ENCODE measurements at regions not wholly inside any gene's neighbourhood (a gene's known extent, or its start where the extent isn't known, plus 50 kb on each side); places are given as distances from the start of the nearest gene placed in this dataset.

DNA sequence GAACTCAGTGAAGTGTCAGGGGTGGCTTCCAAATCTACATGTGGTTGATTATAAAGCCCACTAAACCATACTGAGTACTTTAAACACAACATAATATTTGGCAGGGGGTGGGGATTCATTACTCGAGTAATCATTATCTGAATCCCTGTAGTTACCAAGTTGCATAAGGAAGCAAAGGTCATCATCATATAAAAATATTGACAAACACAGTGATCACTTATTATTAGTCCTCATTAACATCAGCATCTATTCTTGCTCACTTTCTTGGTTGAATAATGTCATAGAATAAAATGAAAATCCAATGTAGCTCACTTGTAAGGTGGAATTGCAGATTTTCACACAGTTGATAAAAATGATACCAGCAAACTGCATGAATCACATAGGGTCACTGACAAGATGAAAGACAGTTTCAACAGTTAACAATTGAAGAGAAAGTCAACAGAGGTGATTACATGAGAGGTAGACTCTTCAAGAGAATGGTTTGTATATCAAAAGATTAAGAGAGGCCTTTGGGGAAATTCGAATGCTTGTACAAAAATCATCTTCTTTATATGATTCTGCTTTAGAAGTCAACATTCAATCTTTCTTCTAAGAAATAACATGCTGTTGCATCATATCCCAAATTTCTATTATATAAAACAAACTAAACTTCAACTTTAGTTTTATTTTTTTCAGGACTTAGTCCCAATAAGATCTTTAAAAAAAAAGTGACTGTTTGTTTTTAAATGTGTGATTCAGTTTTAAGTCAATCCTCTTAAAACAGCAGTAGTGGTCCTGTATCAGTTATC, 185.5 kb upstream of the KLF14 start:
- peak overlapping the region in 3 of 4 donors; percentile 79 to 94 (median 93) for H3K27ac ChIP-seq
- H3K4me3 ChIP-seq, result no peak overlapping the region
- no peak for DNase-seq (ENCODE audit: low spot score in 2 of 2)
- H3K27me3 ChIP-seq, result no peaks in the 10 kb centered on the region
- TF ChIP-seq EP300 (IDR thresholded peaks at IDR 0.05), result no peak
- no peak for TF ChIP-seq POLR2A (IDR thresholded peaks at IDR 0.05)
- TF ChIP-seq, protein P1, sequence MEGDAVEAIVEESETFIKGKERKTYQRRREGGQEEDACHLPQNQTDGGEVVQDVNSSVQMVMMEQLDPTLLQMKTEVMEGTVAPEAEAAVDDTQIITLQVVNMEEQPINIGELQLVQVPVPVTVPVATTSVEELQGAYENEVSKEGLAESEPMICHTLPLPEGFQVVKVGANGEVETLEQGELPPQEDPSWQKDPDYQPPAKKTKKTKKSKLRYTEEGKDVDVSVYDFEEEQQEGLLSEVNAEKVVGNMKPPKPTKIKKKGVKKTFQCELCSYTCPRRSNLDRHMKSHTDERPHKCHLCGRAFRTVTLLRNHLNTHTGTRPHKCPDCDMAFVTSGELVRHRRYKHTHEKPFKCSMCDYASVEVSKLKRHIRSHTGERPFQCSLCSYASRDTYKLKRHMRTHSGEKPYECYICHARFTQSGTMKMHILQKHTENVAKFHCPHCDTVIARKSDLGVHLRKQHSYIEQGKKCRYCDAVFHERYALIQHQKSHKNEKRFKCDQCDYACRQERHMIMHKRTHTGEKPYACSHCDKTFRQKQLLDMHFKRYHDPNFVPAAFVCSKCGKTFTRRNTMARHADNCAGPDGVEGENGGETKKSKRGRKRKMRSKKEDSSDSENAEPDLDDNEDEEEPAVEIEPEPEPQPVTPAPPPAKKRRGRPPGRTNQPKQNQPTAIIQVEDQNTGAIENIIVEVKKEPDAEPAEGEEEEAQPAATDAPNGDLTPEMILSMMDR (IDR thresholded peaks at IDR 0.05), result no peak
- WGBS, 2 donors, result 78 to 84% methylated on average over 2 of the region's 2 CpGs
- no peaks in the 10 kb centered on the region for H3K9me3 ChIP-seq
- peaks cover under 1 to 100% (median 79%) of the 10 kb centered on the region in 4 donors for H3K4me1 ChIP-seq
- H3K36me3 ChIP-seq, result peaks cover 0 to 6% (median 0%) of the 10 kb centered on the region in 3 donors

DNA sequence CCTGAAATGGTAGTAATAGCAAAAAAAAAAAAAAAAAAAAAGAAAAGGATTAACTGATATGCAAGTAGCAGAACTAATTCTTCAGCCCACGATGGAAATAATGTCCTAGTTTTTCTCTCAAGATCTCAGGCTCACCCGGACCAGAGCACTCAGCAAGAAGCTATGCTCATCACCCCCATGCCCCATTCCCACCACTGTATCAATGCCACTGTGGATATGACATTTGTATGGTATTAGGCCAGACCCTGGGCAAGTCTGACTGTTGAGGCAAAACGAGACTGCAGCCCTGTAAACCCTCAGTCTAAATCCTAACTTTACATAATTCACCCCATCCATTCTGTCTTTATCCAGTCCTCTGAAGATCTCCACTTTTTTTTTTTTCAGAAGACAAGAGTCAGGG, 186.1 kb upstream of the KLF14 start:
- 56 to 58% methylated on average over 3 of the region's 3 CpGs for WGBS, 2 donors

DNA sequence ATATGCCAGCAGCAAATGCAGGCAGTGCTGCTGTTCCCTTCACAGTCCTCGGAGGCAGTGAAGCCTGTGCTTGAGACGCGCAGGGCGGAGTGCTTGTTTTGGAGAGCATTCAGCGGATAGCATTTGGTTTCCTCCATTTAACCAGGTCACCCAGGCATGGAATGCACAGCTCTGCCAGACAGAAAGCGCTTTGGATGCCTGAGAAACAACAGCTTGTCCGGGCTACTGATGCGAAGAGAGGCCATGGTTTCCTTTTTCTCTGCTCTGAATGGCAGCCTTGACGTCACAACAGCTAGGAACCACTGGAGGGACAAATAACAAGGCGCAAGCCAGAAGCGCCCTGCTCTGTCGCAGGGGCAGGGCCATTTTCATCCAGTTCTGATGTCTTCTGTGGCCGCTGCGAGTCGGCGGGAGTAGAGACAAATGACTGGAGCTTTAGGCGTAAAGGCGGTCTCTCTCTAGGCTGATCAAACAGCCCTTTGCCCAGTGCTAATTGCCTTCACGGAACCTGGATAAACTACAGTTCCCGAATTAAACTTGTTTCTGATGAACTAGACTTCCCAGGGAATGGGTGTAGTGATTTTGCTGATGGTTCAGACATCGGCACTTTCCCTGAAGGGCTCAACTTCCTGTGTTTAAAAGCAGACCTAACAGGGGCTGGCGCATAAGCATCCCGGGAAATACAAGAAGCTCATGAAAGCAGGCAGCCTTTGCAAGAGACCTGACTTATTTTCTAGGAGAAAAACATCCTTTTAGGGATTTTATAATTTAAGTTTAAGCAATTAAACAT, 187.6 kb upstream of the KLF14 start:
- Histone ChIP-seq H3K4me3 (peak overlapping the region in 3 of 4 donors; percentile 4 to 26 (median 20)), H3K9me3 (no peaks in the 10 kb centered on the region), H3K36me3 (no peaks in the 10 kb centered on the region), H3K4me1 (peaks cover 0 to 98% (median 72%) of the 10 kb centered on the region in 4 donors), H3K27me3 (no peaks in the 10 kb centered on the region), H3K27ac (peak overlapping the region; percentile 79 to 94 (median 86))
- 26 to 47% methylated on average over 23 of the region's 23 CpGs for WGBS, 2 donors
- peak; percentile 70 to 92 for TF ChIP-seq EP300 (IDR thresholded peaks at IDR 0.05)
- peak; percentile 44 to 53 for TF ChIP-seq POLR2A (IDR thresholded peaks at IDR 0.05)
- TF ChIP-seq, protein P1 (IDR thresholded peaks at IDR 0.05), result no peak
- peak; percentile 47 to 57 for DNase-seq (ENCODE audit: low spot score in 2 of 2)

More for the DNA sequence above, 186.1 kb upstream of the KLF14 start:
- Histone ChIP-seq H3K27ac (peak overlapping the region; percentile 79 to 94 (median 86)), H3K4me3 (no peak overlapping the region), H3K9me3 (no peaks in the 10 kb centered on the region), H3K4me1 (peaks cover 0 to 100% (median 78%) of the 10 kb centered on the region in 4 donors), H3K36me3 (peaks cover 0 to 6% (median 0%) of the 10 kb centered on the region in 3 donors), H3K27me3 (no peaks in the 10 kb centered on the region)
- TF ChIP-seq POLR2A (IDR thresholded peaks at IDR 0.05) (no peak), EP300 (IDR thresholded peaks at IDR 0.05) (no peak)
- TF ChIP-seq, protein P1 (IDR thresholded peaks at IDR 0.05), result no peak
- DNase-seq (ENCODE audit: low spot score in 2 of 2), result no peak

DNA sequence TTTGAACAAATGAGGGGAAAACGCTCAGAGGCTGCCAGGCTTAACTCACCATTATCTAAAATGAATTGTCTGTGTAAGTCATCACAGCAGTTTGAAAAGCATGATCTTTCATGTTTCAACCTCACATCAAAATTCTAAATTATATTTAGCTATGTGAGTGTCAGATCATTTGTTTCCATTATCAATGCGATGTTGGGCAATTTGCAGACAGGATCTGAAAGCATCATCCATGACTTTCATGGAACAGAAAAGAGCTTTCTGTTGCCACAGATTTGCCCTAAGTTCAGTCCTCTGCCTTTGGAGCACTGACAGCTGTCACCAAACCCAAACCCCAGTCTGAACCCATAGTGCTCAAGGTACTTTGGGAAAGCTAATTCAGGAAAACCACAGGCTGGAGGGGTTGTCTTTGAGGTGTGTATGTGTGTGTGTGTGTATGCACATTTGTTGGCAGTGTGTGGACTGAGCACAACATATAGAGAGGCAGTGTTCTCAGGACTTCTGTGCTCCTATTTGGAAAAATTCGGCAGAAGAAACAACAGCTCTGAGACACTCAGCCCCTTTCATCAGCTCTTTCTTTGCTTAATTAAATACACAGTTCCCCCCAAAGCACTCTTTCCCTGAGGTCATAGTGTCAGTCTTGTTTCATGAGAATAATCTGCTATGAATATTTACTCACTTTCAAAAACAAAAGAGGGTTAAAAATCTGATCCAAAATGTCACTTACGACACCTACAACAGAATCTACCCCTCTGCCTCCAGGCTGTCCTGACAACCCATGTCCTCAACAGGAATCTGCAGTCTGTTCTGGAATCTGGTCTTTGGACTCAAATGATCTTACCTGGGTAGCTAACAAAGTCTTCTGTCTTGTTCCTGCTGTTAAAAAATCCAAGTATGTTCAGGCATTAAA, 188.5 kb upstream of the KLF14 start:
- TF ChIP-seq, protein P1 (IDR thresholded peaks at IDR 0.05), result no peak
- TF ChIP-seq EP300 (IDR thresholded peaks at IDR 0.05), result no peak
- no peak for TF ChIP-seq POLR2A (IDR thresholded peaks at IDR 0.05)
- H3K36me3 ChIP-seq, result peaks cover 0 to 3% (median 1%) of the 10 kb centered on the region in 3 donors
- WGBS, 2 donors, result 39 to 47% methylated on average over 4 of the region's 4 CpGs
- no peak for DNase-seq (ENCODE audit: low spot score in 2 of 2)
- peak overlapping the region in 1 of 4 donors; percentile 4 for H3K4me3 ChIP-seq
- H3K27me3 ChIP-seq, result no peaks in the 10 kb centered on the region
- H3K4me1 ChIP-seq, result peaks cover 0 to 97% (median 63%) of the 10 kb centered on the region in 4 donors
- H3K9me3 ChIP-seq, result no peaks in the 10 kb centered on the region
- H3K27ac ChIP-seq, result peak overlapping the region; percentile 79 to 94 (median 86)

All from tibial nerve (tissue), 4 donors.